Lung (tissue), 11 donors: ENCODE measurements at regions not wholly inside any gene's neighbourhood (a gene's known extent, or its start where the extent isn't known, plus 50 kb on each side); places are given as distances from the start of the nearest gene placed in this dataset.

Source experiments
- ATAC-seq: fragments of 200-7000 bp; cut with Tn5 transposase; one replicate; pipeline ENCODE4 v1.9.1; 2020; ENCODE audit warnings: moderate number of reproducible peaks; ENCODE audit not compliant: insufficient read depth, low FRiP score
- DNase-seq, 3 donors: peaks; one replicate each; pipeline ENCODE4 v3.0.0-alpha.2; 2013 to 2017
- H3K27ac ChIP-seq, 2 donors: one replicate each; pipeline ENCODE4 v1.5.1; 2013; ENCODE audit warnings: mild to moderate bottlenecking in 2 of 2, moderate library complexity in 2 of 2, control low read depth in 1 of 2, inconsistent platforms in 1 of 2, low read depth in 1 of 2, low read length in 1 of 2
- H3K27me3 ChIP-seq, 3 donors: one replicate each; pipeline ENCODE4 v1.5.1; 2013; ENCODE audit warnings: low read length in 2 of 3; ENCODE audit not compliant: control insufficient read depth in 3 of 3, insufficient read depth in 3 of 3
- H3K36me3 ChIP-seq, 4 donors: one replicate each; pipeline ENCODE4 v1.5.1; 2013; ENCODE audit warnings: low read length in 4 of 4, mild to moderate bottlenecking in 1 of 4, moderate library complexity in 1 of 4; ENCODE audit not compliant: control insufficient read depth in 4 of 4, insufficient read depth in 4 of 4
- H3K4me1 ChIP-seq, 5 donors: one replicate each; pipeline ENCODE4 v1.5.1; 2013; ENCODE audit warnings: low read length in 5 of 5, mild to moderate bottlenecking in 2 of 5, moderate library complexity in 1 of 5; ENCODE audit not compliant: control insufficient read depth in 5 of 5, insufficient read depth in 5 of 5
- H3K4me3 ChIP-seq: one replicate; pipeline ENCODE4 v1.5.1; 2013; ENCODE audit warnings: mild to moderate bottlenecking, control low read depth, moderate library complexity
- H3K9ac ChIP-seq, 2 donors: one replicate each; pipeline ENCODE4 v1.5.1; 2013; ENCODE audit warnings: low read length in 2 of 2, control low read depth in 1 of 2; ENCODE audit not compliant: insufficient read depth in 1 of 2
- H3K9me3 ChIP-seq, 4 donors: one replicate each; pipeline ENCODE4 v1.5.1; 2013; ENCODE audit warnings: low read length in 3 of 4, mild to moderate bottlenecking in 1 of 4, moderate library complexity in 1 of 4; ENCODE audit not compliant: control insufficient read depth in 4 of 4, insufficient read depth in 3 of 4
- CTCF ChIP-seq: IDR thresholded peaks from 2 replicates; pipeline ENCODE4 v1.5.1; 2012; ENCODE audit warnings: mild to moderate bottlenecking; ENCODE audit errors: control extremely low read depth, extremely low read depth
- WGBS, 2 donors: extraction: QIAGEN DNeasy Blood & Tissue Kit; methylation state at CpG; one replicate each; pipeline ENCODE4 v1.1.7; 2013; 5-methylcytosine and 5-hydroxymethylcytosine counted together
- donor health status: control.
- donor health status: control.
- donor health status: Bipolar disorder and iron deficiency.
- donor health status: healthy.
- donor health status: DM: yes; HTN: yes; CAD: no.

DNA sequence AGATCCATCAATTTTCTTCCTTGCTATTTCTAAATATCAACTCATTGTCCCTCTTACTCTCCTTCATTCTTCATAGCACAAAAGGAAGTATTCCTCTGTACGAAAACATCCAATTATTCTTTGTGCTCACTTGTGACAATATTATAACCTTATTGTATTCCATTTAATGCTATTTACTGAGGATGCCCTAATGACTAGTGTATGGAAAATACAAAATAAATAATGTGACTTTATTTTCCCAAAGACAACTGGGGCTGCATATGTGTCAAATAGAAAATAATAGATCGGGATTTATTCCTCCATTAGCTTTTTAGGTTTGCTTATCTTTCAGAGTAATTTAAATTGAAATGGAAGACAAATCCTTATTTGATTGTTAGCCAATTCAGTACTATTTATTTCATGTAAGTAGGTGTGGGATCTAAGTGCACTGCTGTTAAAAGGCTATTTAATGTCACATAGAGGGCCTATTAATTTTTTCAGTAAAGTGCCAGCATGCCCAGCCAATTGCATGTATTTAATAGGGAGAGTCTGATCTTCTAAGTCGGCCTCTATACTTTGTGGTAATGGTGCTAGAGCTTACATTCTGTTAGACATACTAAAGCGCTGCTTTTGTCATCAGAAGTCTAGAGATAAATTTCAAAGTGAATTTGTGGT, 329.8 kb downstream of the MCTP2 start:
- no peaks in the 10 kb centered on the region for H3K4me1 ChIP-seq
- H3K9me3 ChIP-seq = peaks cover 0 to 12% (median 1%) of the 10 kb centered on the region in 4 donors
- no peaks in the 10 kb centered on the region for H3K36me3 ChIP-seq
- ATAC-seq (no peak), DNase-seq (no peak)
- H3K4me3 ChIP-seq = no peak overlapping the region
- no peaks in the 10 kb centered on the region for H3K27me3 ChIP-seq
- no peak for TF ChIP-seq CTCF
- H3K9ac ChIP-seq = no peak overlapping the region
- WGBS, 2 donors = 93% methylated on average over 4 of the region's 4 CpGs
- no peak overlapping the region for H3K27ac ChIP-seq

DNA sequence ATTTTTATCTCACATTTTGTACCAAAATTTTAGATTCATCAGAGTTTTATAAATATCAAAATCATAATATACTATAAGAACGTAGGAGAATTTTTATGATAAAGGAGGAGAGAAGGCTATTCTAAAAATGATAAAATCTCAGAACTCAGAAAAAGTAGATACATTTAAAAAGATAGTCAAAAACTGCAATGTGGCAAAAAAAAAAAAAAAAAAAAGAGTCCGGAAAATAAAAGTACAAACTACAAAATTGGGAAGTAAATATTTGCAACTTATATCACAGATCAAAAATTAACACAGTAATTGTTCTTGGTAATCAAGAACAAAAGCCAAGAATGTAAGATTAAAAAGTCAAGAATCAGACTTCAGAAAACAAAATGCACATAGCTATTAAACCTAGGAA, 332.1 kb downstream of the MCTP2 start:
- no peaks in the 10 kb centered on the region for H3K4me1 ChIP-seq
- no peaks in the 10 kb centered on the region for H3K27me3 ChIP-seq
- TF ChIP-seq CTCF = no peak
- H3K9me3 ChIP-seq = peaks cover 0 to 7% (median 1%) of the 10 kb centered on the region in 4 donors
- no peak for ATAC-seq
- H3K4me3 ChIP-seq = no peak overlapping the region
- H3K36me3 ChIP-seq = no peaks in the 10 kb centered on the region
- no peak overlapping the region for H3K9ac ChIP-seq
- DNase-seq = no peak
- no peak overlapping the region for H3K27ac ChIP-seq
- WGBS, 2 donors = 93 to 96% methylated on average over 2 of the region's 2 CpGs

GRCh38 chr15:94576889-94577533, 345.6 kb downstream of the MCTP2 start:
- Histone ChIP-seq H3K36me3 (no peaks in the 10 kb centered on the region), H3K4me1 (peaks cover 0 to 22% (median 4%) of the 10 kb centered on the region in 5 donors), H3K9ac (no peak overlapping the region), H3K27me3 (no peaks in the 10 kb centered on the region), H3K27ac (no peak overlapping the region), H3K4me3 (no peak overlapping the region), H3K9me3 (no peaks in the 10 kb centered on the region)
- WGBS, 2 donors = 57 to 60% methylated on average over 12 of the region's 12 CpGs
- ATAC-seq (no peak), DNase-seq (peak in 1 of 3 donors; percentile 14)
- peak; percentile 15 for TF ChIP-seq CTCF
